ENCODE measurements at regions not wholly inside any gene's neighbourhood (a gene's known extent, or its start where the extent isn't known, plus 50 kb on each side); places are given as distances from the start of the nearest gene placed in this dataset.
"Not testable (repeated sequence)": the region's sequence is repeated elsewhere in the genome, so short reads cannot be mapped to it uniquely, and the experiment has no call there.

DNA sequence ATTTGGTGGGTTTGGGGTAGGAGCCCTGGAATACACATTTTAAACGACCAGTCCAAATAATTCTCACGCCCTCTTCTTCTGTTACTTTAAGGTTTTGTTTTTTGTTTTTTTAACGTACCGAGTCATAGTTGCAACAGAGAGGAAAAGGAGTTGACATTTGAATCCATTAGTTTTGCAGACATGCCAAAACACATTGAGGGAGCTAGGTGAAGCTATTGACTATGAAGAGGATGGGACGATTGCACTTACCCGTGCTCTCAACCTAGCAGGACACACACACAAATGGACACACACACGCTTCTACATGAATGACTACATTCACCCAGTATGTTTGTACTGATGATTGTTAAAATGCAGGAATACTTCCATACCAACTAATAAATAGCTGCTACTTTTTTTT, 54.3 kb upstream of the CIT start:
- no peak for TF ChIP-seq POLR2A (IDR thresholded peaks at IDR 0.05)
- TF ChIP-seq, protein P1, sequence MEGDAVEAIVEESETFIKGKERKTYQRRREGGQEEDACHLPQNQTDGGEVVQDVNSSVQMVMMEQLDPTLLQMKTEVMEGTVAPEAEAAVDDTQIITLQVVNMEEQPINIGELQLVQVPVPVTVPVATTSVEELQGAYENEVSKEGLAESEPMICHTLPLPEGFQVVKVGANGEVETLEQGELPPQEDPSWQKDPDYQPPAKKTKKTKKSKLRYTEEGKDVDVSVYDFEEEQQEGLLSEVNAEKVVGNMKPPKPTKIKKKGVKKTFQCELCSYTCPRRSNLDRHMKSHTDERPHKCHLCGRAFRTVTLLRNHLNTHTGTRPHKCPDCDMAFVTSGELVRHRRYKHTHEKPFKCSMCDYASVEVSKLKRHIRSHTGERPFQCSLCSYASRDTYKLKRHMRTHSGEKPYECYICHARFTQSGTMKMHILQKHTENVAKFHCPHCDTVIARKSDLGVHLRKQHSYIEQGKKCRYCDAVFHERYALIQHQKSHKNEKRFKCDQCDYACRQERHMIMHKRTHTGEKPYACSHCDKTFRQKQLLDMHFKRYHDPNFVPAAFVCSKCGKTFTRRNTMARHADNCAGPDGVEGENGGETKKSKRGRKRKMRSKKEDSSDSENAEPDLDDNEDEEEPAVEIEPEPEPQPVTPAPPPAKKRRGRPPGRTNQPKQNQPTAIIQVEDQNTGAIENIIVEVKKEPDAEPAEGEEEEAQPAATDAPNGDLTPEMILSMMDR (IDR thresholded peaks at IDR 0.05) = no peak
- Histone ChIP-seq H3K4me3 (no peak overlapping the region), H3K27me3 (no peaks in the 10 kb centered on the region), H3K9me3 (no peaks in the 10 kb centered on the region), H3K27ac (no peak overlapping the region), H3K36me3 (ENCODE audit: low read depth, missing control alignments) (no peaks in the 10 kb centered on the region), H3K4me1 (no peaks in the 10 kb centered on the region)
- WGBS, 2 donors = 72 to 76% methylated on average over 7 of the region's 7 CpGs
- intact Hi-C loops (cut with DNase I; ENCODE audit: low total_unique reads) = no loop called here
- DNase-seq = no peak

DNA sequence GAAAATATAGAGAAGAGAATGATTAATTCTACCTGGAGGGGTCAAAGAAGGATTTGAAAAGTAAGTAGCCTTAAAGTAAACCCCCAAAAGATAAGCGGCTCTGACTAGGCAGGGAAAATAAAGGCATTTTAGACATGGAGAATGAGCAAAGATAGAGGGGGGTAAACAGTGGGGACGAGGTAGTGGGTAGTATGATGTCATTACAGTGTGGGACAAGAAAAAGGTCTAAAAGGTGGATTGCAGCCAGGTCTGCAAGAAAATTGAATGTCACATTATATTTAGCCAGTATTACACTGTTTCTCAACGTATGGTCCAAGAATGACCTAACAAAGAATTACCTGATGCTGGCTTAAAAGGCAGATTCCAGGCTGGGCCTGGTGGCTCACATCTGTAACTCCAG, 55.8 kb upstream of the CIT start:
- TF ChIP-seq, protein P1 (IDR thresholded peaks at IDR 0.05) = no peak
- TF ChIP-seq POLR2A (IDR thresholded peaks at IDR 0.05) = no peak
- H3K27ac ChIP-seq = no peak overlapping the region
- H3K27me3 ChIP-seq = no peaks in the 10 kb centered on the region
- no peaks in the 10 kb centered on the region for H3K9me3 ChIP-seq
- no peaks in the 10 kb centered on the region for H3K36me3 ChIP-seq (ENCODE audit: low read depth, missing control alignments)
- intact Hi-C loops (cut with DNase I; ENCODE audit: low total_unique reads) = no loop called here
- DNase-seq = no peak
- H3K4me3 ChIP-seq = no peak overlapping the region
- WGBS, 2 donors = 71 to 74% methylated on average over 3 of the region's 3 CpGs
- no peaks in the 10 kb centered on the region for H3K4me1 ChIP-seq

- H3K9me3 ChIP-seq; H3K27ac ChIP-seq; H3K4me3 ChIP-seq; H3K4me1 ChIP-seq; H3K27me3 ChIP-seq; intact Hi-C loops (cut with DNase I; ENCODE audit: low total_unique reads); H3K36me3 ChIP-seq (ENCODE audit: low read depth, missing control alignments); DNase-seq: not testable (repeated sequence)
- WGBS, 2 donors = 60 to 79% methylated on average over 10 of the region's 10 CpGs
These were observed 54.3 kb upstream of the BICDL1 start for GRCh38 chr12:119934780-119935179.

- no peak overlapping the region for H3K4me3 ChIP-seq
- TF ChIP-seq POLR2A (IDR thresholded peaks at IDR 0.05) = no peak
- H3K36me3 ChIP-seq (ENCODE audit: low read depth, missing control alignments) = no peaks in the 10 kb centered on the region
- H3K4me1 ChIP-seq = no peaks in the 10 kb centered on the region
- no peaks in the 10 kb centered on the region for H3K9me3 ChIP-seq
- 89 to 100% methylated on average over 1 of the region's 1 CpG for WGBS, 2 donors
- intact Hi-C loops (cut with DNase I; ENCODE audit: low total_unique reads) = no loop called here
- no peaks in the 10 kb centered on the region for H3K27me3 ChIP-seq
- DNase-seq = no peak
- H3K27ac ChIP-seq = no peak overlapping the region
These were observed 52.2 kb upstream of the BICDL1 start for GRCh38 chr12:119936705-119937311.

- Histone ChIP-seq H3K27me3 (no peaks in the 10 kb centered on the region), H3K4me3 (no peak overlapping the region), H3K9me3 (no peaks in the 10 kb centered on the region), H3K4me1 (no peaks in the 10 kb centered on the region), H3K36me3 (ENCODE audit: low read depth, missing control alignments) (no peaks in the 10 kb centered on the region), H3K27ac (no peak overlapping the region)
- TF ChIP-seq POLR2A (IDR thresholded peaks at IDR 0.05) = no peak
- TF ChIP-seq, protein P1 (IDR thresholded peaks at IDR 0.05) = peak; percentile 57 to 85 (median 68)
- peak; percentile 72 for DNase-seq
- intact Hi-C loops (cut with DNase I; ENCODE audit: low total_unique reads) = no loop called here
- 40 to 45% methylated on average over 9 of the region's 9 CpGs for WGBS, 2 donors
These were observed 50.9 kb upstream of the BICDL1 start for GRCh38 chr12:119938049-119938667.

Measured in testis (tissue), 2 donors.